ENCODE measurements at regions not wholly inside any gene's neighbourhood (a gene's known extent, or its start where the extent isn't known, plus 50 kb on each side); places are given as distances from the start of the nearest gene placed in this dataset.

GRCh38 chr12:83472350-83472749 is 785.6 kb downstream of the TMTC2 start:
- TF ChIP-seq POLR2AphosphoS5 (IDR thresholded peaks at IDR 0.05; ENCODE audit: low read depth, low read length) (no peak), POLR2A (IDR thresholded peaks at IDR 0.05; ENCODE audit: low read depth, low read length) (no peak), TAF1 (IDR thresholded peaks at IDR 0.05; ENCODE audit: borderline replicate concordance, low read depth, low read length) (no peak)
